ENCODE measurements at regions not wholly inside any gene's neighbourhood (a gene's known extent, or its start where the extent isn't known, plus 50 kb on each side); places are given as distances from the start of the nearest gene placed in this dataset.
"Not testable (repeated sequence)": the region's sequence is repeated elsewhere in the genome, so short reads cannot be mapped to it uniquely, and the experiment has no call there.

DNA sequence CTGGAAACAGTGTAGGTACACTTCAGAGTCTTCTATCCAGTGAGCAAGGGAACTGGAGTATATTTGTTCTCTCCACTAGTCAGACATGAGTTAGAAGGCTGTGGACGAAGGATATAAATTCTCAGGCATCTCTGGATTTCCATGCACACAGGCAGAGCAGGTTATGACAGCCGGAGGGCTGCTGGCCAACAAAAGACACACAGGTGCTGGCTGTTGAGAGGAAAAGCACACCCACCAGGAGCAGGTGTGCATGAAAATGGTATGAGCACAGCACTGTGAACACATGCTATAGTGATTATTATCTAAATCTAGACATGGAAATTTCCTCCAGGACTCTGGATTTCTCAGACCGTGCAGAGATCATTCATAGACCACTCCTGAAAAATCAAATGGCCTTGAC, 444.7 kb upstream of the RPS6KA3 start:
- DNase-seq: no peak

DNA sequence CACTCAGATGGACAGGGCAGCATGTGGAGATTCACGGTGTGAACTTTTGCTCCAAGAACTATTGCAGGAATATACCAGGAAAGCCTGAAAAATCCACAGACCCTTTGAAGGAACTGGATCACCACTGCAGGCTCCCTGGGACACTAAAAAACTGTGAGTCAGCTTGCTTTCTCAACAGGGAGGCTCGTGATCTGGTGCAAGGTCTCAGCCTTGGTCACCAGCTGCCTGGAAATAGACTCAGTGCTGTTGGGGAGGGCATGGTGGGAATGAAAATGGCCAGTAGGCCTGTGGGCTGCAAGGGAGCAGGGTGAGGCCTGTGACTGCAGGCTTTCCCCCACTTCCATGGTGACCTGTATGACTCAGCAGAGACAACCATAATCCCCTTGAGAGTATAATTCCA, 426.4 kb upstream of the RPS6KA3 start:
- no peak for DNase-seq

DNA sequence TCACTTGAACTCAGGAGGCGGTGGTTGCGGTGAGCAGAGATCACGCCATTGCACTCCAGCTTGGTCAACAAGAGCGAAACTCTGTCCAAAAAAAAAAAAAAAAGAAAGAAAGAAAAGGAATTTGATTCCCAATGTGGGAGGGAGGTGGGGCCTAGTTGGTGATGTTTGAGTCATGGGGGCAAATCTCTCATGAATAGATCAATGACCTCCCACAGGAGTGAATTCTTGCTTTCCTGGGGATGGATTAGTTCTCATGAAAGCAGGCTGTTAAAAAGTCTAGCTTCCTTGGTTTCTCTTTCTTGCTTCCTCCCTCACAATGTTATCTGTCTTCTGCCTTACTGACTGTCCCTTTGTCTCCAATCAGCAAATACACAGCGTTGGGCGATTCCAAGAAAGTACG, 419.5 kb upstream of the RPS6KA3 start:
- DNase-seq: no peak

- no peak for DNase-seq
Observed at GRCh38 chrX:20685652-20686051, 418.9 kb upstream of the RPS6KA3 start.

- no peak for DNase-seq
Observed at GRCh38 chrX:20681683-20682082, 415.0 kb upstream of the RPS6KA3 start.

GRCh38 chrX:20680998-20681397, 414.3 kb upstream of the RPS6KA3 start:
- DNase-seq: no peak

DNA sequence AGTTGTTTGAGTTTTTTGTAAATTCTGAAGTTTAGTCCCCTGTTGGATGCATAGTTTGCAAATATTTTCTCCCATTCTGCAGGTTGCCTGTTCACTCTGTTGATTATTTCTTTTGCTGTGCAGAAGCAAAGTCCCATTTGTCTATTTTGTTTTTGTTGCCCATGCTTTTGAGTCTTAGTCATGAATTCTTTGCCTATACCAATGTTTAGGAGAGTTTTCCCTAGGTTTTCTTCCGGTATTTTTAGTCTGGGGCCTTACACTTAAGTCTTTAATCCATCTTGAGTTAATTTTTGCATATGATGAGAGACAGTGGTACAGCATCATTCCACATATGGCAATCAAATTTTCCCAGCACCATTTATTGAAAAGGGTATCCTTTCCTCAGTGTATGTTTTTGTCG, 405.8 kb upstream of the RPS6KA3 start:
- no peak for DNase-seq

- not testable (repeated sequence) for DNase-seq
Observed at GRCh38 chrX:20671746-20672145, 405.0 kb upstream of the RPS6KA3 start.

- DNase-seq: no peak
Observed at GRCh38 chrX:20670611-20671010, 403.9 kb upstream of the RPS6KA3 start.

DNA sequence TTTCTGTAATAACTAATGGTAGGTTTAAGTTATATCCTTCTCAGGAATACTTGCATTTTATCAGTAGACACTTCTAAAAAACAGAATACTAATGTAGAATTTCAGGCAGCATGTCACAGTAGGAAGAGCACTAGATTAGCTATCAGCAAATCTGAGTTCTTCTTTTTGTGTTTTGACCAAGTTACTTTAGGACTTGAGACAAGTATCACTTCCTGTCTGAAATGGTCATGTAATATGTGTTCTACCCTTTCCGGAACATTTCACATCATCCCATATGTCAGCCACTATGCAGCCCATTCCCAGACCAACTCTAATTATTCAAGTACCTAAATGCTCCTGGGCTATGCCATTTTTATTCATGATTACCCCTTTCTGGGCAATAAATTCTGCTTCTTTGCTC, 401.8 kb upstream of the RPS6KA3 start:
- no peak for DNase-seq

- no peak for DNase-seq
Observed at GRCh38 chrX:20666331-20666730, 399.6 kb upstream of the RPS6KA3 start.

DNA sequence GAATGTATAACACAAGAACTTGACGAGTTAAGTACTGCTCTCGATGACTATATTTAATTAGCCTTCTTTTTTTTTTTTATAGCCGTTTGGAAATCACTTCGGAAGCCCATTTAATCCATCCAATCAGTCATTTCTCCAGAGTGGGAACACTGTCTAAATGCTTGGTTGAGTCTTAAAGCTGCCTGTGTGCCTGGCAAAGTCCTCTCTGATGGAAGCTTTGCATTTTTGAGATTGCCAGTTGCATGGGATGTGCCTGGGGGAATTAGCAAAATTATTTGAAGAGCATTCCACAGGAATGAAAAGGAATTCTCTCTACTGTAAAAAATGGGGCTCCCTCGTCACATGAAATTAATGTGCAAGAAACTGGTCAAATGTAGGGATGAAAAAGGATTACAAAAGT, 398.8 kb upstream of the RPS6KA3 start:
- DNase-seq: no peak

DNA sequence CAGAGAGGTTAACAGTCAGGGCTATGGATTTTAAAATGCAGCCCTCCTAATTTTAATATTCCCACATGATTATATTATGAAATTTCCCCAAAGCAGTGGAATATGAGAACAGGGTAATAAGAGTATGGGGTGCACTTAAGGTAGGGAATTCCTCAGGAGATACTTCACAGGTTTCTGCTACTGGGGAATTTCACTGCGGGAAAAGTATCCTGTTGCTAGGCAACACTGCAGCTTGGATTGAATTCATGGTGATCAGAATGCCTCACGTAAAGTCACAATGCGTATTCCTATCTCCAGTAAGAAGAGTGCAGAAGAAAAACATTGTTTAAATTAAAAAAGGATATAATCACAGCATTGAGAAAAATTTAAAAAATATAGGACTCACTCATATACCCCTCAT, 398.1 kb upstream of the RPS6KA3 start:
- DNase-seq: no peak

DNA sequence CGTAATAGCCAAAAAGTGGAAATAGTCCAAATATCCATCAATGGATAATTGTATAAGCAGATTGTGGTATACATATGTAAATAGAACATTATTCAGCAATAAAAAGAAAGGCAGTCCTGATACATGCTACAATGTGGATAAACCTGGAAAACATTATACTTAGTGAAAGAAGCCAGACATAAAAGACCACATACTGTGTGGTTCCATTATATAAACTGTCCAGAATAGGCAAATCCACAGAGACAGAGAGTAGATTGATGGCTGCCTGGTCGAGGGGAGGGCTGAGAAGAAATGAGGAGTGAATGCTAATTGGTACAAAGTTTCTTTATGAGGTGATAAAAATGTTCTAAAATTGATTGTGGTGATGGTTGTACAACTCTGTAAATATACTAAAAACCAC, 397.4 kb upstream of the RPS6KA3 start:
- DNase-seq: no peak

GRCh38 chrX:20663336-20663735, 396.6 kb upstream of the RPS6KA3 start:
- DNase-seq: no peak

DNA sequence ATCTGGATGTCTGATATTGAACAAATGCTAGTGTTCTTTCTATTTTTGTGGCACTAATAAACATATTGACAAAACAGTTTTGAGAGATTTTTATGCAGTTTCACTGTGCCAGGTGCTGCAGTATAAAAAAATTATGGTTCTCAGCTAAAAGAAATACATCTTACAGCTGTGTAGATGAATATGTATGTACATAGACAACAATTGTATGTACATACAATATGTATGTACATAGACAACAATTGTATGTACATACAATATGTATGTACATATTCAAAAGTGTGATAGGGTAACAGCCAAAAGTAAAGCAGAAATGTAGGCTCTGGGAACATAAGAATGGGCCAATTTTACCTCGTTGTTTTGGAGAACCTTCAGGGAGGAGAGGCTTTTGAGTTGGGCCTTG, 390.0 kb upstream of the RPS6KA3 start:
- no peak for DNase-seq

- no peak for DNase-seq
Observed at GRCh38 chrX:20654596-20655106, 387.9 kb upstream of the RPS6KA3 start.

- no peak for DNase-seq
Observed at GRCh38 chrX:20653070-20653469, 386.4 kb upstream of the RPS6KA3 start.

- no peak for DNase-seq
Observed at GRCh38 chrX:20641954-20642353, 375.2 kb upstream of the RPS6KA3 start.

DNA sequence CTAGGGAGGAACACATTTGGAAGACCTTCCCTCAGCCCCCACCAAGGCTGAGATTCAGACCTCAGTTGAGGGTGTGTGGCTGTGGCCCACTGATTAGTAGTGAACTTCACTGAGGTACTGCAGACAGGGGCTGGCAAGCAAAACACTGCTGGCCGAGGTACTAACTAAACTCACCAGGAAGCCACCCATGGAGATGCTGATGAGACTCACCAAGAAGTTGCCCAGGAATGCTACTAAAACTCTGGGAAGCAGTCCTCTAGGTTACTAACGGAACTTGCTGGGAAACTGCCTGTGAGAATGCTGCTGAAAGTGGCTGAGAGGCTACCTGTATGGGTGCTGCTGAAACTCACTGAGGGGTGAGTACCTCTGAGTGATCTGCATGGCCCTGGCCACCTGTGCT, 372.4 kb upstream of the RPS6KA3 start:
- DNase-seq: no peak

DNA sequence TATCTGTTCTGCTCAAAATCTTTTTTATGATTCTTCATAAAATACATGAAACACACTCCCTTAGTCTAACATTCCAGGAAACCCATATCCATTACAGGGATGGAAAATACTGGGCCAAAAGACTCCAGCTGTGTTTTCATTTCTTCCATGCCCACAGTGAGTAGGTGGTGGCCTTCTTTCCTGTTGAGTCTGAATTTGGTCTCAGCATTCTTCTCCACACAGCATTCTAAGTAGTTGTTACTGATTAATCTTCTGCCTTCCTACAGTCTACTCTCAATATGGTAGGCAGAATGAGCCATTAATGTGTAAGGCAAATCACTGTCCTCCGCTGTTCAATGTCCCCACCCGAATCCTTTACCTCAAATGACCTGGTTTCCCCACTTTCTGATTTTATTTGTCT, 370.6 kb upstream of the RPS6KA3 start:
- no peak for DNase-seq

DNA sequence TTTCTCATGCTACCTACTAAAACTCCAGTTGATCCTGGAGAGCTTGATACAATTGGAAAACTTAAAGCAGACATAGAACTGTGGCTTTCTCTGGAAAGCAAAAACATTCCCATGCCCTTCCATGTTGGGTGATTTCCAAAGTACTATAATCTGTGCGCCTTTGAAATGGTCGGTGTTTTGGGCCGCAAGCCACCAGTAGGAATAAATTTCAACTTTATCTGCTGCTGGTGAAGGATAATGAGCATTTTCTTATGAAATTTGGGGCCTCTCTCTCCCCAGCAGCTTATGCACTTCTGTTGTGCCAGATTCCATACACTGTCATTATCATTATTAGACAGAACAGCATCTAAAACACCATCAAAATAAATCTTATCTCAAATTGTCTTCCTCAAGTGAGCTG, 366.7 kb upstream of the RPS6KA3 start:
- DNase-seq: no peak

DNA sequence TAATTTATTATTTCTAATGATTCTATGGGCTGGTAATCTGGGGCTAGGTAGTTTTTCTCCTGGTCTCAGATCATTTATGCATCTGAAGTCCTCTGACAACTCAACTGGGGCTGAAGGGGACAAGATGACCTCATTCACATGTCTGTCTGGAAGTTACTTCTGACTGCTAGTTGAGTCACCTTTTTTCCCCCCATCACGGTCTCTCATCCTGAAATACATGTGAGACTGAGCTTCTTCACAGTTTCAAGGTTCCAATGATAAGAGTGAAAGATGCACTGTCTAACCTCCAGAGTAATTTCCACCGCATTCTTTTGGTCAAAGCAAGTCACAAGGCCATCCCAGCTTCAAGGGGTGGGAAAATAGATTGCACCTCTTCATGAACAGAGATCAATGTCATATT, 356.7 kb upstream of the RPS6KA3 start:
- no peak for DNase-seq

- no peak for DNase-seq
Observed at GRCh38 chrX:20620306-20620705, 353.6 kb upstream of the RPS6KA3 start.

- DNase-seq: no peak
Observed at GRCh38 chrX:20609916-20610415, 343.3 kb upstream of the RPS6KA3 start.

- no peak for DNase-seq
Observed at GRCh38 chrX:20606831-20607230, 340.1 kb upstream of the RPS6KA3 start.

All from stimulated activated CD8-positive, alpha-beta memory T cell treated with anti-CD3 and anti-CD28 coated beads, Interleukin-4, amount 100 ng/mL, for 48 hours (primary cell).